Gastroesophageal sphincter (tissue), 4 donors: ENCODE measurements at regions not wholly inside any gene's neighbourhood (a gene's known extent, or its start where the extent isn't known, plus 50 kb on each side); places are given as distances from the start of the nearest gene placed in this dataset.

Experiments used
- ATAC-seq: fragments of 150-250 bp; one replicate; pipeline ENCODE4 v1.9.1; 2016; ENCODE audit warnings: mild to moderate bottlenecking, moderate library complexity
- H3K27ac ChIP-seq, 4 donors: fragments of 200-600 bp; sonication (generic) in 3 of 4; 1 replicate in 3 of 4; 2 replicates in 1 of 4; pipeline ENCODE4 v1.5.1; 2016 to 2019
- H3K27me3 ChIP-seq: fragments of 200-600 bp; sonication (generic); one replicate; pipeline ENCODE4 v1.5.1; 2019
- H3K36me3 ChIP-seq, 2 donors: fragments of 200-600 bp; sonication (generic); one replicate each; pipeline ENCODE4 v1.5.1; 2019; ENCODE audit warnings: control low read depth in 1 of 2
- H3K4me1 ChIP-seq, 3 donors: fragments of 200-600 bp; sonication (generic); 1 replicate in 2 of 3; 2 replicates in 1 of 3; pipeline ENCODE4 v1.5.1; 2016 to 2019; ENCODE audit warnings: control low read depth in 2 of 3
- H3K4me3 ChIP-seq, 2 donors: fragments of 200-600 bp; sonication (generic); one replicate each; pipeline ENCODE4 v1.5.1; 2019; ENCODE audit warnings: mild to moderate bottlenecking in 1 of 2, moderate library complexity in 1 of 2
- H3K9me3 ChIP-seq, 3 donors: fragments of 200-600 bp; sonication (generic); one replicate each; pipeline ENCODE4 v1.5.1; 2017 to 2019; ENCODE audit warnings: control low read depth in 2 of 3
- CTCF ChIP-seq, 4 experiments: fragments of 200-600 bp in 2 of 4; fragments of 450-650 bp in 2 of 4; sonication (generic) in 1 of 4; IDR thresholded peaks; one replicate each; pipeline ENCODE4 v1.5.1; 2017 to 2019; ENCODE audit warnings: antibody characterized with exemption in 4 of 4, mild to moderate bottlenecking in 2 of 4, moderate library complexity in 2 of 4
- EP300 ChIP-seq: sonication (generic); formaldehyde crosslinking; IDR thresholded peaks from one replicate; pipeline ENCODE4 v1.6.1; 2017; ENCODE audit warnings: antibody characterized with exemption, mild to moderate bottlenecking
- POLR2A ChIP-seq, 2 donors: fragments of 450-650 bp; IDR thresholded peaks; one replicate each; pipeline ENCODE4 v1.6.1; 2017; ENCODE audit warnings: antibody characterized with exemption in 2 of 2, mild to moderate bottlenecking in 2 of 2, moderate library complexity in 1 of 2
- POLR2AphosphoS5 ChIP-seq: sonication (generic); formaldehyde crosslinking; IDR thresholded peaks from one replicate; pipeline ENCODE4 v1.6.1; 2017; ENCODE audit warnings: antibody characterized with exemption
- WGBS, 2 donors: methylation state at CpG; one replicate each; pipeline ENCODE4 v1.1.5; 2018; ENCODE audit warnings: low coverage in 1 of 2; 5-methylcytosine and 5-hydroxymethylcytosine counted together

- 71 to 80% methylated on average over 1 to 4 of the region's 7 CpGs for WGBS, 2 donors
- TF ChIP-seq POLR2AphosphoS5 (no peak), POLR2A (IDR thresholded peaks at IDR 0.05) (no peak), CTCF (IDR thresholded peaks at IDR 0.05) (no peak), EP300 (no peak)
- no peak for ATAC-seq
Measured at GRCh38 chr5:3006526-3006925, 255.0 kb upstream of the IRX2 start.

GRCh38 chr5:3004361-3005080 is 253.0 kb upstream of the IRX2 start:
- no peaks in the 10 kb centered on the region for H3K27me3 ChIP-seq
- no peak overlapping the region for H3K4me3 ChIP-seq
- no peak for ATAC-seq
- H3K4me1 ChIP-seq, result no peaks in the 10 kb centered on the region
- H3K36me3 ChIP-seq, result no peaks in the 10 kb centered on the region
- 89 to 94% methylated on average over 2 to 5 of the region's 9 CpGs for WGBS, 2 donors
- no peak overlapping the region for H3K27ac ChIP-seq
- TF ChIP-seq CTCF (IDR thresholded peaks at IDR 0.05) (no peak), POLR2AphosphoS5 (no peak), EP300 (no peak), POLR2A (IDR thresholded peaks at IDR 0.05) (no peak)
- peaks cover 0 to 4% (median 0%) of the 10 kb centered on the region in 3 donors for H3K9me3 ChIP-seq

More at GRCh38 chr5:3006526-3006925, 255.0 kb upstream of the IRX2 start:
- Histone ChIP-seq H3K4me3 (no peak overlapping the region), H3K4me1 (no peaks in the 10 kb centered on the region), H3K27me3 (no peaks in the 10 kb centered on the region), H3K9me3 (peaks cover 0 to 4% (median 0%) of the 10 kb centered on the region in 3 donors), H3K36me3 (no peaks in the 10 kb centered on the region), H3K27ac (no peak overlapping the region)

GRCh38 chr5:3002230-3002629 is 250.8 kb upstream of the IRX2 start:
- Histone ChIP-seq H3K27ac (no peak overlapping the region), H3K4me1 (no peaks in the 10 kb centered on the region), H3K27me3 (no peaks in the 10 kb centered on the region), H3K4me3 (no peak overlapping the region), H3K36me3 (no peaks in the 10 kb centered on the region), H3K9me3 (peaks cover 0 to 4% (median 0%) of the 10 kb centered on the region in 3 donors)
- TF ChIP-seq POLR2AphosphoS5 (no peak), POLR2A (IDR thresholded peaks at IDR 0.05) (no peak), EP300 (no peak), CTCF (IDR thresholded peaks at IDR 0.05) (no peak)
- ATAC-seq, result no peak
- WGBS, 2 donors, result 66 to 88% methylated on average over 4 to 17 of the region's 17 CpGs

- ATAC-seq, result no peak
- WGBS, 2 donors, result 70 to 89% methylated on average over 3 to 6 of the region's 6 CpGs
- Histone ChIP-seq H3K4me3 (no peak overlapping the region), H3K4me1 (no peaks in the 10 kb centered on the region), H3K9me3 (peaks cover 0 to 4% (median 0%) of the 10 kb centered on the region in 3 donors), H3K27ac (no peak overlapping the region), H3K36me3 (no peaks in the 10 kb centered on the region), H3K27me3 (peaks cover 2% of the 10 kb centered on the region)
- TF ChIP-seq CTCF (IDR thresholded peaks at IDR 0.05) (no peak), EP300 (no peak), POLR2A (IDR thresholded peaks at IDR 0.05) (no peak), POLR2AphosphoS5 (no peak)
Measured at GRCh38 chr5:3000631-3001030, 249.2 kb upstream of the IRX2 start.

- no peak for ATAC-seq
- no peak overlapping the region for H3K27ac ChIP-seq
- no peak for TF ChIP-seq POLR2A (IDR thresholded peaks at IDR 0.05)
- no peak for TF ChIP-seq POLR2AphosphoS5
- no peak for TF ChIP-seq CTCF (IDR thresholded peaks at IDR 0.05)
- TF ChIP-seq EP300, result no peak
- WGBS, 2 donors, result 82 to 93% methylated on average over 4 to 6 of the region's 11 CpGs
- no peaks in the 10 kb centered on the region for H3K4me1 ChIP-seq
- peaks cover 5% of the 10 kb centered on the region for H3K27me3 ChIP-seq
- H3K9me3 ChIP-seq, result peaks cover 0 to 4% (median 0%) of the 10 kb centered on the region in 3 donors
- H3K36me3 ChIP-seq, result no peaks in the 10 kb centered on the region
- no peak overlapping the region for H3K4me3 ChIP-seq
Measured at GRCh38 chr5:2999926-3000325, 248.4 kb upstream of the IRX2 start.
